ENCODE measurements at regions not wholly inside any gene's neighbourhood (a gene's known extent, or its start where the extent isn't known, plus 50 kb on each side); places are given as distances from the start of the nearest gene placed in this dataset.
"Not testable (repeated sequence)": the region's sequence is repeated elsewhere in the genome, so short reads cannot be mapped to it uniquely, and the experiment has no call there.

GRCh38 chr11:49499117-49499516 lies 290.7 kb upstream of the FOLH1 start:
- DNase-seq = no peak

GRCh38 chr11:49505231-49505630 lies 296.8 kb upstream of the FOLH1 start:
- DNase-seq = no peak

- peak; percentile 62 to 63 for DNase-seq
Observed at GRCh38 chr11:49526240-49526829, 317.9 kb upstream of the FOLH1 start.

GRCh38 chr11:49533204-49533603 lies 324.8 kb upstream of the FOLH1 start:
- no peak for DNase-seq

- not testable (repeated sequence) for DNase-seq
Observed at GRCh38 chr11:49538927-49539326, 330.5 kb upstream of the FOLH1 start.

GRCh38 chr11:49558261-49558847 lies 350.0 kb upstream of the FOLH1 start:
- DNase-seq = not testable (repeated sequence)

- DNase-seq = not testable (repeated sequence)
Observed at GRCh38 chr11:49560593-49560992, 352.2 kb upstream of the FOLH1 start.

GRCh38 chr11:49561240-49561880 lies 353.0 kb upstream of the FOLH1 start:
- DNase-seq = not testable (repeated sequence)

- DNase-seq = peak; percentile 3 to 14
Observed at GRCh38 chr11:49562262-49562661, 353.9 kb upstream of the FOLH1 start.

- DNase-seq = not testable (repeated sequence)
Observed at GRCh38 chr11:49579492-49579891, 371.1 kb upstream of the FOLH1 start.

GRCh38 chr11:49585495-49585894 lies 366.7 kb upstream of the OR4C13 start:
- DNase-seq = not testable (repeated sequence)

- not testable (repeated sequence) for DNase-seq
Observed at GRCh38 chr11:49608892-49609291, 343.3 kb upstream of the OR4C13 start.

GRCh38 chr11:49623872-49624271 lies 328.3 kb upstream of the OR4C13 start:
- DNase-seq = not testable (repeated sequence)

- DNase-seq = not testable (repeated sequence)
Observed at GRCh38 chr11:49670705-49671104, 281.5 kb upstream of the OR4C13 start.

- not testable (repeated sequence) for DNase-seq
Observed at GRCh38 chr11:49702121-49702520, 250.1 kb upstream of the OR4C13 start.

- not testable (repeated sequence) for DNase-seq
Observed at GRCh38 chr11:49750447-49750846, 201.7 kb upstream of the OR4C13 start.

- not testable (repeated sequence) for DNase-seq
Observed at GRCh38 chr11:49750960-49751359, 201.2 kb upstream of the OR4C13 start.

- not testable (repeated sequence) for DNase-seq
Observed at GRCh38 chr11:49780791-49781190, 171.4 kb upstream of the OR4C13 start.

GRCh38 chr11:49782000-49782399 lies 170.2 kb upstream of the OR4C13 start:
- not testable (repeated sequence) for DNase-seq

GRCh38 chr11:49783841-49784240 lies 168.3 kb upstream of the OR4C13 start:
- DNase-seq = not testable (repeated sequence)

- DNase-seq = not testable (repeated sequence)
Observed at GRCh38 chr11:49789787-49790186, 162.4 kb upstream of the OR4C13 start.

- DNase-seq = not testable (repeated sequence)
Observed at GRCh38 chr11:49798206-49798837, 153.9 kb upstream of the OR4C13 start.

GRCh38 chr11:49817705-49818430 lies 134.3 kb upstream of the OR4C13 start:
- DNase-seq = not testable (repeated sequence)

Data from Kasumi-1 (cell line).